SK-N-MC (cell line): ENCODE measurements at regions not wholly inside any gene's neighbourhood (a gene's known extent, or its start where the extent isn't known, plus 50 kb on each side); places are given as distances from the start of the nearest gene placed in this dataset.

ENCODE experiments used
- EZH2 ChIP-seq: fragments of 200-600 bp; sonication (generic); IDR thresholded peaks from one replicate; pipeline ENCODE4 v1.6.1; 2017; ENCODE audit warnings: antibody characterized with exemption
- FOXP2 ChIP-seq: optimal IDR thresholded peaks from 2 replicates; pipeline ENCODE3; 2011; ENCODE audit warnings: mild to moderate bottlenecking, moderate library complexity; ENCODE audit not compliant: insufficient read depth; ENCODE audit errors: extremely low read length, control extremely low read depth
- POLR2AphosphoS5 ChIP-seq: IDR thresholded peaks from 2 replicates; pipeline ENCODE4 v1.6.1; 2012; ENCODE audit warnings: mild to moderate bottlenecking, low read depth, low read length, borderline replicate concordance

DNA sequence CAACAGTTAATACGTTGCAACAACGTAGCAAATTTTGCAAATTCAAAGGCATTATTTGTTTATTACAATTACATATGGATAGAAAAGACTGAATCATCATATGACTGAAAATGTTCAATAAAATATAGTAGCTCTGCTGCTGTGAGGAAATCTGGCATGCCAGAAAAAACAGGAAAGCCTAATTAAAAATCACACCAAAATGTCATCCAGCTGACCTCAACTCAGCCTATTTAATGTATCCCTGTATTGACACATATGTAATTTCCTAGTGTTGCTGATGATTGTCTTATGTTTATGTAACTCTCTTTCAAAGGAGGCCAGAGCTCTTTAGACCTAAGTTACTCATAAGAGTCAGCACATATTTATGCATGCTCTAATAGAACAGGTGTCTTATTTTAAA, 495.0 kb downstream of the PCDH17 start:
- TF ChIP-seq EZH2 (no peak), POLR2AphosphoS5 (no peak), FOXP2 (no peak)
